CD1c-positive myeloid dendritic cell (primary cell): ENCODE measurements at regions not wholly inside any gene's neighbourhood (a gene's known extent, or its start where the extent isn't known, plus 50 kb on each side); places are given as distances from the start of the nearest gene placed in this dataset.
A peak's percentile ranks its signal among the peaks of the same experiment; 100 is the strongest.
"Not testable (repeated sequence)": the region's sequence is repeated elsewhere in the genome, so short reads cannot be mapped to it uniquely, and the experiment has no call there.

Experiments used
- DNase-seq: peaks from one replicate; pipeline ENCODE4 v3.0.0-alpha.2; 2016; ENCODE audit errors: extremely low spot score

- no peak for DNase-seq
These were observed 467.0 kb upstream of the POT1 start for GRCh38 chr7:125396466-125397151.

- DNase-seq, result no peak
These were observed 462.3 kb upstream of the POT1 start for GRCh38 chr7:125391921-125392320.

GRCh38 chr7:125390981-125391380, 461.4 kb upstream of the POT1 start:
- DNase-seq, result no peak

- DNase-seq, result no peak
These were observed 456.6 kb upstream of the POT1 start for GRCh38 chr7:125386211-125386610.

GRCh38 chr7:125383324-125383723, 453.7 kb upstream of the POT1 start:
- no peak for DNase-seq

GRCh38 chr7:125382401-125382800, 452.8 kb upstream of the POT1 start:
- no peak for DNase-seq

GRCh38 chr7:125375942-125376341, 446.3 kb upstream of the POT1 start:
- DNase-seq, result no peak

- DNase-seq, result no peak
These were observed 440.9 kb upstream of the POT1 start for GRCh38 chr7:125370502-125370901.

GRCh38 chr7:125363873-125364272, 434.2 kb upstream of the POT1 start:
- DNase-seq, result no peak

GRCh38 chr7:125358551-125359167, 429.0 kb upstream of the POT1 start:
- no peak for DNase-seq

GRCh38 chr7:125357676-125358455, 428.2 kb upstream of the POT1 start:
- peak; percentile 15 for DNase-seq

GRCh38 chr7:125355899-125356298, 426.3 kb upstream of the POT1 start:
- peak; percentile 75 for DNase-seq

GRCh38 chr7:125347269-125347668, 417.6 kb upstream of the POT1 start:
- no peak for DNase-seq

GRCh38 chr7:125338110-125338509, 408.5 kb upstream of the POT1 start:
- no peak for DNase-seq

GRCh38 chr7:125336326-125336725, 406.7 kb upstream of the POT1 start:
- no peak for DNase-seq

GRCh38 chr7:125326666-125327255, 397.1 kb upstream of the POT1 start:
- DNase-seq, result no peak

- no peak for DNase-seq
These were observed 386.8 kb upstream of the POT1 start for GRCh38 chr7:125316466-125316865.

- DNase-seq, result no peak
These were observed 369.6 kb upstream of the POT1 start for GRCh38 chr7:125299003-125299765.

GRCh38 chr7:125279961-125280360, 350.3 kb upstream of the POT1 start:
- no peak for DNase-seq

- DNase-seq, result no peak
These were observed 348.7 kb upstream of the POT1 start for GRCh38 chr7:125278318-125278717.

- DNase-seq, result not testable (repeated sequence)
These were observed 345.1 kb upstream of the POT1 start for GRCh38 chr7:125274742-125275141.
